Upper lobe of right lung (tissue), 1 donor: ENCODE measurements at regions not wholly inside any gene's neighbourhood (a gene's known extent, or its start where the extent isn't known, plus 50 kb on each side); places are given as distances from the start of the nearest gene placed in this dataset.

Experiments
- ATAC-seq: fragments of 200-7000 bp; cut with Tn5 transposase; one replicate; pipeline ENCODE4 v1.9.1; 2020; ENCODE audit warnings: mild to moderate bottlenecking, moderate library complexity
- DNase-seq: peaks from one replicate; pipeline ENCODE4 v3.0.0-alpha.2; 2020
- H3K27ac ChIP-seq: fragments of 200-600 bp; one replicate; pipeline ENCODE4 v1.8.0; 2022
- H3K27me3 ChIP-seq: fragments of 200-600 bp; one replicate; pipeline ENCODE4 v1.8.0; 2022; ENCODE audit warnings: mild to moderate bottlenecking
- H3K36me3 ChIP-seq: fragments of 200-600 bp; one replicate; pipeline ENCODE4 v1.8.0; 2022
- H3K4me1 ChIP-seq: fragments of 200-600 bp; one replicate; pipeline ENCODE4 v1.8.0; 2022
- H3K4me3 ChIP-seq: fragments of 200-600 bp; one replicate; pipeline ENCODE4 v1.8.0; 2022; ENCODE audit warnings: mild to moderate bottlenecking
- H3K9me3 ChIP-seq: fragments of 200-600 bp; one replicate; pipeline ENCODE4 v1.8.0; 2022
- CTCF ChIP-seq: fragments of 200-600 bp; IDR thresholded peaks from one replicate; pipeline ENCODE4 v1.8.0; 2022; ENCODE audit warnings: antibody characterized with exemption
- intact Hi-C: fragments of 100-400 bp; cut with DNase I; formaldehyde crosslinking; loops from one replicate; pipeline ENCODE4 v1.11.0; 2022
- donor health status: DM: no; HTN: yes; CAD: no; lungs with severe emphysema.

DNA sequence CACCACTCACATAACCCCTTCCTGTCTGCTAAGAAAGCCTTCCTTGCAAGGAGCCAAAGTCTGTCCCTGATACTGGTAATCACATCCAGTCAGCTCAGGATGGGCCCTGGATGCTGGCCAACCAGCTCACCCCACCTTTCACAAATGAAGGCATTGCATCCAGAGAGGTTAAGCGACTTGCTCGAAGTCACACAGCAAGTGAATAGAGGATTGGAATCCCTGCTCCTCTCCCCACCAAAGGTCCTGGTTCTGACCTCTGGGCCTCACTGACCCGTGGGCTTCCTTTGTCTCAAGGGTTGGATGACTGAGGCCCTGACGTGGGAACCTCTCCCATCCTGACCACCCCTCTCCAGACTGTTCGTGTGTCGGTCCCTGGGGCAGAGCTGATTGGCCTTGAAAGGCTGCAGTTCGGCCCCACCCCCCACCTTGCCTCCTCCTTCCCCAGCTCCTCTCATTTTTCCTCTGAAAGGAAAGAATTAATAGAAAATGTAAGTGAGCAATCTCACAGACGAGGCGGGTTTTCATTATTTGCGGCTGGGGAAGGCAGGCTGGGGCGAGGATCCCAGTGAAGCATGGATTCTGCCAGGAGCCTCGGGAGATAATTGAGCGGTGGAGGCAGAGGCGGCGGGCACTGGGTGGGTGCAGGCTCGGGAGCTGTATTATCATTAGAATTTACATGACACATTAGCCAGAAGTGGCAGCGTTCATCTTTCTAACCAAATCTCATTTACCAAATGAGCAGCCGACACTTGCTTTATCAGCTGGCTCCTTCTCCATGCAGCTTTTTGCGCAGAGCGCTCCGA, 101.5 kb upstream of the CSF3R start:
- no peak overlapping the region for H3K27ac ChIP-seq
- H3K9me3 ChIP-seq: no peaks in the 10 kb centered on the region
- no peak overlapping the region for H3K4me3 ChIP-seq
- DNase-seq: no peak
- H3K27me3 ChIP-seq: peaks cover 51% of the 10 kb centered on the region
- H3K4me1 ChIP-seq: no peaks in the 10 kb centered on the region
- ATAC-seq: no peak
- intact Hi-C loops: no loop called here
- TF ChIP-seq CTCF: no peak
- no peaks in the 10 kb centered on the region for H3K36me3 ChIP-seq

DNA sequence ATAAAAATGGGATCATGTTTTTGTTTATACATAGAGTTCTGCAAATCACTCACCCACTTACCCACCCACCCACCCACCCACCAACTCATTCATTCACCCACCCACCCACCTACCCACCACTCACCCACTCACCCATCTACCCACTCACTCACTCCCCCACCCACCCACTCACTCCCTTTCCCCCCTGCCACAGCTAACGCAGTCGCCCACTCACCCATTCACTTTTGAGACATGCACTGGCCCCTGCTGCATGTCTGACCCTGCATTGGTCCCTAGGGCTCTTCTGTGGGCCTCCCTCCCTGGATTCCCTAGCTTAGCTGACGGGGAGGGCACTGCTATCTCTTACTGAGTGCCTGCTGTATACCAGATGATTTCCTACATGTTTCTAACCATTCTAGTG, 100.4 kb upstream of the CSF3R start:
- Histone ChIP-seq H3K4me3 (no peak overlapping the region), H3K27ac (no peak overlapping the region), H3K36me3 (no peaks in the 10 kb centered on the region), H3K9me3 (no peaks in the 10 kb centered on the region), H3K4me1 (no peaks in the 10 kb centered on the region), H3K27me3 (peaks cover 40% of the 10 kb centered on the region)
- ATAC-seq: no peak
- TF ChIP-seq CTCF: no peak
- DNase-seq: no peak
- intact Hi-C loops: no loop called here

GRCh38 chr1:36582066-36582755, 99.5 kb upstream of the CSF3R start:
- no peak for TF ChIP-seq CTCF
- Histone ChIP-seq H3K27ac (no peak overlapping the region), H3K4me1 (no peaks in the 10 kb centered on the region), H3K4me3 (no peak overlapping the region), H3K27me3 (peaks cover 31% of the 10 kb centered on the region), H3K36me3 (no peaks in the 10 kb centered on the region), H3K9me3 (no peaks in the 10 kb centered on the region)
- ATAC-seq (no peak), DNase-seq (no peak)
- intact Hi-C loops: no loop called here

DNA sequence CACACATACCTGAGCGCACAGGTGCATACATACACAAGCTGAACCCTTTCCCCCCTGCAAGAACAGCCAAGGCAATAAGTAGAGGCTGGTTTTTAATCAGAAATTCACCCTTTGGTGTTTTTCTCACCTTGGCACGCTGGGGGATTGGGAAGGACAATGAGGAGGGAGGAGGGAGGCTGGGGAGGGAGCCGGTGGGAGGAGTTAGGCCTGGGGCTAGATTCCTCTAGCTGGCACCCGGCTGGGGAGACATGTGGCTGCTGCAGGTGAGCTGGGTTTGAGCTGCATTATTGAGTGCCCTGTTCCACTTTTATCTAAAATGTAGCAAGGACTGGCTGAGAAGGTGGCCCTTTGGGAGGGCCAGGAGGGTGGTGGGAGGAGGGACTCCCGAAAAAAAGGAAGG, 97.8 kb upstream of the CSF3R start:
- no peak for DNase-seq
- Histone ChIP-seq H3K9me3 (no peaks in the 10 kb centered on the region), H3K36me3 (no peaks in the 10 kb centered on the region), H3K27me3 (peaks cover 17% of the 10 kb centered on the region), H3K4me1 (no peaks in the 10 kb centered on the region), H3K27ac (no peak overlapping the region), H3K4me3 (no peak overlapping the region)
- intact Hi-C loops: no loop called here
- ATAC-seq: no peak
- TF ChIP-seq CTCF: no peak

DNA sequence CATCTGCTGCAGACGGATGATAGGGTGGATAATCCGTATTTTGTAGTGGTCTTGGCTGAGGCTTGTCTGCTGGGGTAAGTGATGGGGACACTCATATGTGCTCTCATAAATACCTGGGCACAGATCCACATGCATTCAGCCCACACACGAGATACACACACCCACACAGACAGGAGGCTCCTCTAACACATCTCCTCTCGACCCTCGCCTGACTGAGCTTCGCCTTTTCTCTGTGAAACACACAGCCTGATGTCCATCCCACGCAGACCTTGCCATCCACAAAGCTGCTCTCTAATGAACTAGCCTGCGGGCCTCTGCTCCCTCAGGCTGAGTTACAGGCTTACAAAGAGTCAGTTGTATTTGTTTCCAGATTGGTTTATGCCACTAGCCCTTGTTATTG, 96.3 kb upstream of the CSF3R start:
- Histone ChIP-seq H3K4me1 (no peaks in the 10 kb centered on the region), H3K9me3 (no peaks in the 10 kb centered on the region), H3K27me3 (peaks cover 19% of the 10 kb centered on the region), H3K4me3 (no peak overlapping the region), H3K36me3 (no peaks in the 10 kb centered on the region), H3K27ac (no peak overlapping the region)
- no peak for TF ChIP-seq CTCF
- ATAC-seq (no peak), DNase-seq (no peak)
- intact Hi-C loops: no loop called here
